GM18502 (cell line): ENCODE measurements at regions not wholly inside any gene's neighbourhood (a gene's known extent, or its start where the extent isn't known, plus 50 kb on each side); places are given as distances from the start of the nearest gene placed in this dataset.
"Not testable (repeated sequence)": the region's sequence is repeated elsewhere in the genome, so short reads cannot be mapped to it uniquely, and the experiment has no call there.

ENCODE experiments used
- ATAC-seq: cut with Tn5 transposase; IDR thresholded peaks from one replicate; pipeline ENCODE4 v1.9.1; 2021; ENCODE audit warnings: mild to moderate bottlenecking; ENCODE audit not compliant: unreplicated experiment, poor library complexity

DNA sequence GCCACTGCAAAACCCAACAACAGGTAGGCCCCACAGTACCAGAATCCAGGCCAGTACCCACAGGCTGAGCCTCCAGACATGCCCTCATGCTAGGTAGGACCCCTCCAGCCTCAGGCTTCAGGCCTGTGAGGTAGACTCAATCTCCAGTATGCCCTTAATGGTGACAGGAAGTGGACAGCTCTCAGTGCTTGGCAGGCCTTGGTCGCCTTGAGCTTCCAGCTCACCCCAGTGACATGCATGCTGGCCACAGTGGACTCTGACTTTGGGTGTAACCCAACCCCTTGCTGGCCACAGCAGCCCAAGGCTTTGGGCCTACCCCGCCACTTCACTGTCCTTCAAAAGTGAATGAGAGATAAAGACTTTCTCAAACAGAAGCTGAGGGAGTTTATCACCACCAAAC, 324.2 kb downstream of the ANTXR2 start:
- no peak for ATAC-seq

DNA sequence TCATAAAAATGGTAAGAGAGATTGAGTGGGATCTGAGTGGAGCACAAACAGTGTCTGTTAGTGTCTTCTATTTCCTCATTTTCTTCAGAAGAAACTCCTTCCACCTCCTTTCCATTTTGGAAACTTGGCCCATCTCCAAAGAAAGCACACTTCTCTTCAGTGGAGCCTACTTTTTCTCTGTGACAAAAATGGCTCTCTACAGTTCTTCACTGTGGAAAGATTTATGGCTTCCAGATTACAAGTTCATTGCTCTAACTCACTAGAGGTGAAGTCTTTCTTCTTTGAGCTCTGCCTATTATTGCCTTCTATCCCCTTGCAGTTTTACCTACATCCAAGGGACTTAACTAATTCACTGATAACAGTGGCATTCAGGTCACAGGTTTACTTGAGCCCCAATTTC, 325.8 kb downstream of the ANTXR2 start:
- ATAC-seq = no peak

DNA sequence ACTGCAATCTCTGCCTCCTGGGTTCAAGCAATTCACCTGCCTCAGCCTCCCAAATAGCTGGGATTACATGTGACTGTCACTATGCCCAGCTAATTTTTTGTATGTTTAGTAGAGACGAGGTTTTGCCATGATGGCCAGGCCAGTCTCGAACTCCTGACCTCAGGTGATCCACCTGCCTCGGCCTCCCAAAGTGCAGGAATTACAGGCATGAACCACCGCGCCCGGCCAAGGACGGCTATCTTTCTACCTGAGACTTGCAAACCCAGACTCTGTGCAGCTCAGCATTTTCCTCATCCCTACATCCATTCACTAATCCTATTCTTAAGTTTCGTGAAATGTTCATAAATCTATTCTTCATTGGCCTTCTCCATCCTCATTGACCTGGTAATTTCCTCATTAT, 330.0 kb downstream of the ANTXR2 start:
- no peak for ATAC-seq

DNA sequence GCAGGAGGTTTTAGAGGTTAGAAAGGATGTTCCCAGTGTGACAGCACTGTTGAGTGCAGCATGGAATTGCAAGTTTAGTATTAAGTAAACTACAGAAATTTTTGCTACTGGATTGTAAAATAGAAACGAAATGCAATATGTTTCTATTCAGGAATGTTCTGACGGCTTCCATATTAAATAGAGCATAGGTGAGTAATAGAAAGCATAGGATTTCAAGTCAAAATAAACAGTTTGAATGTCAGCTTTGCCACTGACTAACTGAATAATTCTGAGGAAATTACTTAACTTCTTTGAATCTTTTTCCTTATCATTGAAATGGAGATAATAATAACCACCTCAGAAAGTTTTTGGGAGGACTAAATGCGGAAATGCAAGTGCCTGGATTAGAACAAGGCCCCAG, 331.9 kb upstream of the GK2 start:
- ATAC-seq = no peak

DNA sequence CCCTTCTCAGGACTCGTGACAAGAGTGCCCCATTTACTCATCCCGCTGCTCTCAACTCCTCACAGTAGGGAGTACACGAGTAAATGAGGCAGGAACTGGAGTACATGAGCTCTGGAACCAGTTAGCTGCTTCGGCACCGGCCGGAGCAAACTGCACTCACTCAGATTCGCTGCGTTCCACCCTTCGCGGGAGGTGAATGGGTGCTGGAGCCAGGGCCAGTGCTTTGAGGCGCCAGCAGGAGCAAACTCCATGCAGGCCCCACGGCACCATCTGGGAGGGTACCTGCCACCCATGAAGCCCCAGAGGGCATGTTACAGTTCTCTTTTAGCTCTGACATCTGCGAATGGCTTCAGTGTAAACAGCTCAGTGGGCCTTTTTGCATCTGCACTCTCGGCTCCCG, 315.5 kb upstream of the GK2 start:
- ATAC-seq = no peak

DNA sequence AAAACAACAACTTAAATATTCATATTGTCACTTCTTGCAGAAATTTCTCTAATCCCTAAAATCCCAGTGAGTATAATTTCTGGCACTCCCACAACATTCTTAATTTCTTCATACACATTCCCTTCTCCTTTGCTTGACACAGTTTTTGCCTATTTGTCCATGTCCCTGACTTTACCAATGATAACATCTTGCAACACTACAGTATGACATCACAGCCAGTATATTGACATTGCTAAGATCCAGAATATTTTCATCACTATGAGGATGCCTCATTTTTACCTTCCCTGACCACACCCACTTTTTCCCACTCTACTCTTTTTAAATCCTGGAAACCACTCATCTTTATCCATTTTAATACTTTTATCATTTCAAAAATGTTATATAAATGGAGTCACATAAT, 292.3 kb upstream of the GK2 start:
- ATAC-seq = no peak

DNA sequence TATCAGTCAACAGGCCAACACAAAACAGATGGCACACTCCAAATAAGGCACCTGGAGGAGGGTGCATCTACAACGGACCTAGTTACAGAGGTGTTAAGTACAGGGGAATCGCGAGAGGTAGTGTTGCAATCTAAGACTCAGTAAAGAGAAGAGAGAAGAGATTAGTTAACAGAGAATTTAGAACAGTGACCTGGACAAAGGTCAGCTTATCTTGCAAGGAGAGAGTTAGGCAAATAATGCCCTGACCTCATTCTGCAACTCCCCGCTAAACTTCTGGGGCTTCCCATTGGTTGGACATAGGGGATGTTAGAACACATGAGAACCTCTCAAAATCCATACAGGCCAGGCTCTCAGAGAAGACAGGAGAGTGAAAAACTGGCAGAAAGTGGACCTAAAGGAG, 289.4 kb upstream of the GK2 start:
- no peak for ATAC-seq

DNA sequence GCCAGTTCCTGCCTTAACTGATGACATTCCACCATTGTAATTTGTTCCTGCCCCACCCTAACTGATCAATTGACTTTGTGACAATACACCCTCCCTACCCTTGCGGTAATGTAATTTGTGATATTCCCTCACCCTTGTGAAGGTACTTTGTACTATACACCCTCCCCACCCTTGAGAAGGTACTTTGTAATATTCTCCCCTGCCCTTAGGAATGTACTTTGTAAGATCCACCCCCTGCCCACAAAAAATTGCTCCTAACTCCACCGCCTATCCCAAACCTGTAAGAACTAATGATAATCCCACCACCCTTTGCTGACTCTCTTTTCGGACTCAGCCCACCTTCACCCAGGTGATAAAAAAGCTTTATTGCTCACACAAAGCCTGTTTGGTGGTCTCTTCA, 288.5 kb upstream of the GK2 start:
- not testable (repeated sequence) for ATAC-seq

DNA sequence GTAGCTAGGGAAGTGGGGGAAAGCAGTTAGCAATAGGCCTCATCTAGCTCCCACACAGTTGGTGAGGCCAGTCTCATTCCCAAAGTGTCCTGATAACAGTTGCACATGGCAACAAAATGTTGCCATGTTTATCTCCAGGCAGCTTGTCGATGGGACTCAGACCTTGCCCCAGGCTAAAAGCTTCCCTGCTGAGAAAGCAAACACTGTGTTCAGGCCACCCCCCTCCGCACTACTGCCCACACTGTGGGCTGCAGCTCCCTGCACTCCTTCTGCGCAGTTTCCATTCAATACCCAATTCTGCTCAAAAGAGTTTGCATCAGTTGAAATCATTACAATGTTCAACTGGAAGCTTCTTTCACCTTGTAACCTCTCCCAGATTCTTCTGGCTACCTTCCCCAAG, 287.8 kb upstream of the GK2 start:
- no peak for ATAC-seq

DNA sequence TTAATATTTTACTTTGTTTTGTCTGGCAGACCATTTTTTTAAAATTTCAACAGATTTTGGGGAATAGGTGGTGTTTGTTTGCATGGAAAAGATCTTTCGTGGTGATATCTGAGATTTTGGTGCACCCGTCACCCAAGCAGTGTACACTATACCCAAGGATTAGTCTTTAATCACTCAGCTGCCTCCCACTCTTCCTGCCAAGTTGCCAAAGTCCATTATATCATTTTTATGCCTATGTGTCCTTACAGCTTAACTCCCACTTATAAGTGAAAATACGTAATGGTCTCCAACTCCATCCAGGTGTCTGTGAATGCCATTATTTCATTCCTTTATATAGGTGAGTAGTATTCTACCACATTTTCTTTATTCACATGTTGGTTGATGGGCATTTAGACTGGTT, 281.7 kb upstream of the GK2 start:
- ATAC-seq = no peak

DNA sequence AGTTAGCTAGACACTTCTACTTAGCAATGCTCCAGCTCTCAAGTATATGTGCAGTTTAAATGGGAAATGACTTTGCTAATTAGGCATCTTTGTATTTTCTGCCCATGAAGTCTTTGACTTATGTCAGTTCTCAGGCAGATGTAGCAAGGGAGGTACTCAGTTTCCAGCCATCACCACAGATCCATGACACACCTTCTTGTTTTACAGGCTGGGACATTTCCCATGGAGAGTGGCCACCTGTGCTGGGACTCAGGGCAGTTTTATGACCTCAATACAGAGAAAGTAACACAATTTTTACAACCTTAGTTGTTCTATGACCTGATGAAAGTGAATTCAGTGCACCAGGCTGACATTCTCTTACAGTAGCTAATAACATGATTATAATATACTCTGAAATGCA, 280.7 kb upstream of the GK2 start:
- ATAC-seq = no peak

DNA sequence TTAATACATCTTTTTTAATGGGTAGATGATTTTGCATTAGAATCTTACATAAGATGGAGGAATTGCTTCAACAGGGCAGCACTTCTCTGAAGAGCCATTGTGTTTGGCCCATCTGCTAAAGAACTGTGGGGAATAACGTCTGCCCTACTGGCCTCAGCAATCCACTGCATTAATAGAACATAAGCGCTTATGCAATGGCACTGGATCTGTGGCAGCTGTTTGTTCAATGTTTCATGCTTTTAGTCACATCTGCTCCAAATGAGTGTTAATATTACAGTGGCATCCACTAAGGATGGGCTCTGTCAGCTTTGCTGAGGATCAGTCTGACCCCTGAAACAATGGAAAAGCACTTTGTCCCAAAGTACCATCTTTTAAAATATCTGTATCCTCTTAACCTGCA, 279.0 kb upstream of the GK2 start:
- no peak for ATAC-seq

DNA sequence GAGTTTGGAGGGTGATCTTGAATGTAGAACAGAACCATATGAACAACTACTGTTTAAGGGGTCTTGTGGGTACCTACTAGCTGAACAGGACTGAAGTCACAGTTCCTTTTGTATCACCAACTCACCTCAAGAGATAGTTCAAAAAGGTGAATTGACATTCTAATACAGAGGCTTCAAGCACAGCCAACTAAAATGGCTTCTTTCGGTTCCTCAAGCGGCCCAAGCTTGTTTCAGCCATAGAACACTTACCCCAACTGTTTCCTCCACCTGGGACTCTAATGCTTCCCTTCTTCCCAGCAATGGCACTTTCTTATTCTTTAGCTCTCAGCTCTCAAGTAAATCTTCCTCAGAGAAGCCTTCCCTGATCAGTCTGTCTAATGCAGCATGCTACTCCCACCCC, 277.5 kb upstream of the GK2 start:
- ATAC-seq = no peak

DNA sequence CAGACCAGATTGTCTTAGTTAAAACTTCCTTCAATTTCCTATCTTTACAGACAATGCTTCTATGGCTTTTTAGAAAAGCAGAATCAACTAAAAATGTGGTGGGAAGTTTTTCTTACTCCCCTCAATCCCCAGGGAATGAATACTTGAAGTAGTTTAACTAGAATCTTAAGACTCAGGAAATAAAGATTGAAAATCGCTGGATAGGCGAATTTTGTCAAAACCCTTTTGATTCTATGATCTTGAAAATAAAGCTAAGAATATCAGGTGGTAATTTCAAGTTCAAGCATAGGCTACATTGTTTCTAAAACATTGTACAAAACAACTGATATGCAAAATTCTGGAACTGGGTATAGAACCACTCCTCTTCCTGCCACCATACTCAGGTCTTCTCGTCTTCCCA, 276.5 kb upstream of the GK2 start:
- no peak for ATAC-seq

DNA sequence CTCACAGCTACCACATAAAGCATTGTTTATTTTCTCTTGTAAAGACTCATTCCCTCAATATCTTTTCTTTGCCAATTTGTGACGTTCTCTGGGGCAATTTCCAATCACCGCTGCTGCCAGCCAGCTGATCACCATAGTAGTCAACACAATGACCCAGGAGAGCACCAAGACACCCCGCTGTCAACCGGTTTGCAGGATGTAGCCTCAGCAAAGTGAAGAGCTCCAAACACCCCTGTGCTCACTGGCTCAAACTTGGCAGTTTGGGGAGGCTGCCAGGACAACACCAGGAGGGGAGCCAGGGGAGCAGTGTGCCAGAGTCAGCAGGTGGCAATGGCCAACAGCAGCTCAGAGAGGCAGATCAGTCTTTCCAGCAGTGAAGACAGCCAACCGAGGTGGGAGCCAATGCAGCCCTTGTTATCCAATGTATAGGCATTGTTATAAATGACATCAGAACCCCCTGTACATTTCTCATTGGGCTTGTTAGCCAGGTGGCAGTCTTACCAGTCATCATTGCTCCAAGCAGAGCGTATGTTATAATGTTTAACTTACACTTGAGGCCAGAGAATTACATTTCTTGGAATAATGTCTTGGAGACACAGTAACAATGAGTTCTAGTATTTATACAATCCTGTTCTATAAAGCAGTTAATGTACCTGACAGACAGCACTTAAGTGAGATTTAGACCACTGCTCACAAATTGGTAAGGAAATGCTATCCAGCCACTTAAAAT, 274.9 kb upstream of the GK2 start:
- ATAC-seq = no peak

DNA sequence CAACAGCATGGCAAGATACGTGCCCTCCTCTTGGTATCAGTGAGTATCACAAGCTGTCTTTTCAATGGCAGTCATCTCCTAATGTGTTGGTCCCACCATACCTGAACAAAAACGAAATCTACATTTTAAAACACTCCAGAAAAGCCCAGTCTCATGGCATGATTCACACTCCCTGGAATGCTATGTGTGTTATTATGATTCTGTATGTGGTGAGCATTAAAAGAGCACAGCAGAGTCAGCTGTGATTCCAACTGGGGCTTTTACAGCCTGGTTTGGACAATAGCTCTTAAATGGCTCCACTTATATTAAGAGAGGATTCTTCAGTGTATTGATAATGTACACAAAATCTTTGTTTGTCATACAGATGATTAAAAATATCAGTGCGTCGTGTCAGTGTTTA, 274.1 kb upstream of the GK2 start:
- ATAC-seq = no peak

DNA sequence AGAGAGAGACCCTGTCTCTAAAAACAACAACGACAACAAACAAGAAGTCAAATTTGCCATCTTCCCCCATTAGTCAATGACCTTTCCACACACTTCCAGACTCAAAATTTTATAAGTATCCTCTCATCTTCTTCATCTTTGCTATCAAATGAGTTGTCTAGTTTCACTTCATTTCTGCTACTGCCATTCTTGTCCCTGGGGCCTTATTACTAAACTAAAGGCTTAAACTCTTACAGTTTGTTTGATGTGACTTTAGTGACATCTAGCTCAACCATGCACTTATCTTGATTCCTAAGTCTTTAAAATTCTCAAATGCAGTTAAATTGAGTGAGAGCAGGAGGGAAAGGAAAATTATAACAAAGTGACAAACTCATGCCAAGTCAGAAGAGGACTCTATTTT, 271.8 kb upstream of the GK2 start:
- ATAC-seq = no peak

DNA sequence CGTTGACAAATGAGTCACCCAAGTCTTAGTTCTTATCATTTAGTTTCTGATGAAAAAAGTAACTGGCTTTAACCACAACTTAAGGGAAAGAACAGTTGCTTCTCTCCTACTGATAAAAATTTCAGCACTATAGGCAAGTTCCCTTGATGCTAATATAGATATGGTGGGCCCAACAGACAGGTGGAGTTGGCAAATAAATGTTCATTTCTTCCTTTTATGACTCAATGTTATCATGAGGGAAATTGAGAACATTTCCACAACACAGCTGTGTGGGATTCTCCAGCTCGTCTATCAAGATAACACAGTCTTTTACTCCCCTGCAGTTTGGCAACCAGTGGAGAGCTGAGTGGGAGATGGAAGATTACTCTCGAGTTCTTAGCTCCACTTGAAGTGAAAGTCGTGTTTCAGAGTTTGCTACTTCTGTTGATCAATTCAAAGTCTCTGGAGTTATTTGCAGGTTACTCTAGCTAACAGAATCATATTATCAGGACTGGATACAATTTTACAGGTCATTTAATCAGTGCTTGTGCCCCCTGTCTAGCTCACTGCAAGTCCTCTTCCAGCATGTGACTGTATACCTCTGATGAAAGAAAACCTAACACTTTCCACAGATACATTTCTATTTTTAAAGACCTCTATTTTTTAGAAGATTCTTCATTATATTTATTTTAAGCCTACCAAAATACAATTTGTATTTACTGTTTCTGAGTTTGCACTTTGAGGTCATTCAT, 270.6 kb upstream of the GK2 start:
- no peak for ATAC-seq

DNA sequence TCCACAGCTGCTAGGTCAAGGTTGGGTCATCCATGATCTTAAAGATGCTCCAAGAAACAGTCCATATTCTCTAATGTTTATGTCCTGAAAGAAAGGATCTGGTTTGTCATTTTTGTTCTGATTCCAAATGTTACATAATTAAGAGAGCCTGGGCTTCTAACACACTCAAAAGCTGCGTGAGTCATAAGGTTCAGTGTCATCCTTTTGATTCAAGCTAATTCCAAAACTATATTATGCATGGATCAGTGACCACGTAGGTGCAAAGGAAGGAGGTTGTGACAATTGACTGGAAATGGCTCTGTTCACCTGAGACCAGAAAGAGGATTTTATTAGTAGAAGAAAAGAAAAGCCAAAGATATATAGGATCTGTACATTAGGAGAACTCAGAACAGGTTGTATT, 268.7 kb upstream of the GK2 start:
- no peak for ATAC-seq

DNA sequence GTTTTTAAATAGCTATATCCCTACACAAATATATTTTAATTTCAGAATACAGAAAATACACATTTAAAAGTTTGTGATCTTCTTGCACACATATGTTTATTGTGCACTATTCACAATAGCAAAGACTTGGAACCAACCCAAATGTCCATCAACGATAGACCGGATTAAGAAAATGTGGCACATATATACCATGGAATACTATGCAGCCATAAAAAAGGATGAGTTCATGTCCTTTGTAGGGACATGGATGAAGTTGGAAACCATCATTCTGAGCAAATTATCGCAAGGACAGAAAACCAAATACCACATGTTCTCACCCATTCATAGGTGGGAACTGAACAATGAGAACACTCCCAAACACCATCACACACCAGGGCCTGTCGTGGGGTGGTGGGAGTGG, 266.9 kb upstream of the GK2 start:
- not testable (repeated sequence) for ATAC-seq

DNA sequence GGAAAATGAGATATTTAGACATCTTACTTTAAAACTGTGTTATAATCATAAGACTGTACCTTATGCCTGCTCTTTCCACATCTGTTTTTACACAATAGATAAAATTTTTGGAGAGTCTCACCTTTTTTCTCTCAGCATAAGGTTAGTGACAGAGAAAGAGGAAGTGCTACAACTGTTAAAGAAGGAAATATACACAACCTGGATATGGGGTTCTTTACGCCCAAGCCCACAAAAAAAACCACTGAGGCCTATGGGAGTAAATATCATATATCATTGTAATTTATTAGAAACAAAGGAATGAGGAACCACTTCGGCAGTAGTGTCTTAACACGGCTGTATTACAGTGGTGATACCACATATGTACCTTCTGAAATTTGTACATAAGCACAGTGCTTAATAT, 265.9 kb upstream of the GK2 start:
- no peak for ATAC-seq

DNA sequence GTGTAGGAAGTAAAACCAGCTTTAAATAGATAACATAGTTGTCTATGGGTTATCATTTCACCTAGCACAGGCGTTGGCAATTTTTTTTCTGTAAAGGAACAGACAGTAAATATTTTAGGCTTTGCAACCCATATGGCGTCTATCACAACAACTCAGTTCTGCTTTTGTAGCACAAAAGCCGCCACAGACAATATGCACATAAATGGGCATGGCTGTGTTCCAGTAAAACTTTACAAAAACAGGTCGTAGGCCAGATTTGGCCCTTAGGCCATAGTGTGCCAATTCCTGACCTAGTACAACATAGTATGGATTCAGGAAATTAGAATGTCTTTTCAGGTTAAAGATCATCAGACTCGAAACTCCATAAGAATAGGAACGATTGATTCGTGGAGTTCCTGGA, 265.3 kb upstream of the GK2 start:
- no peak for ATAC-seq
